A549 (cell line): ENCODE measurements at regions not wholly inside any gene's neighbourhood (a gene's known extent, or its start where the extent isn't known, plus 50 kb on each side); places are given as distances from the start of the nearest gene placed in this dataset.

Experiments used
- CHD4 ChIP-seq: fragments of 200-600 bp; sonication (generic); IDR thresholded peaks from 2 replicates; pipeline ENCODE4 v1.6.1; 2016; ENCODE audit warnings: antibody characterized with exemption, mild to moderate bottlenecking, borderline replicate concordance
- CTCF ChIP-seq: fragments of >200 bp; sonication (Bioruptor Twin); formaldehyde crosslinking; IDR thresholded peaks from 3 replicates; pipeline ENCODE4 v1.5.1; 2016
- ELK1 ChIP-seq: fragments of 150-350 bp; IDR thresholded peaks from 2 replicates; pipeline ENCODE4 v1.6.1; 2014; ENCODE audit warnings: low read depth, mild to moderate bottlenecking, low read length
- NR3C1 ChIP-seq: fragments of >200 bp; sonication (Bioruptor Twin); formaldehyde crosslinking; IDR thresholded peaks from 3 replicates; pipeline ENCODE4 v1.6.1; 2017
- USF2 ChIP-seq: fragments of 450-650 bp; IDR thresholded peaks from 2 replicates; pipeline ENCODE4 v1.6.1; 2014; ENCODE audit warnings: antibody characterized with exemption
- ZC3H11A ChIP-seq: fragments of 450-650 bp; IDR thresholded peaks from 2 replicates; pipeline ENCODE4 v1.6.1; 2014; ENCODE audit warnings: antibody characterized with exemption, mild to moderate bottlenecking

GRCh38 chr12:90280564-90281058, 572.0 kb upstream of the ATP2B1 start:
- TF ChIP-seq ELK1 (no peak), CHD4 (no peak), CTCF (no peak), USF2 (no peak), ZC3H11A (no peak), NR3C1 (no peak)
